Mesenchymal stem cell (in vitro differentiated cells and primary cell): ENCODE measurements at regions not wholly inside any gene's neighbourhood (a gene's known extent, or its start where the extent isn't known, plus 50 kb on each side); places are given as distances from the start of the nearest gene placed in this dataset.

Experiments used
- DNase-seq: peaks from one replicate; pipeline ENCODE4 v3.0.0-alpha.2; 2013
- H2AFZ ChIP-seq: one replicate; pipeline ENCODE4 v1.6.1; 2013; ENCODE audit warnings: low read depth, mild to moderate bottlenecking, control low read depth, inconsistent platforms, low read length, moderate library complexity
- H2AK5ac ChIP-seq: 2 replicates; pipeline ENCODE4 v1.6.1; 2013; ENCODE audit warnings: low read length, moderate library complexity, mild to moderate bottlenecking, inconsistent platforms; ENCODE audit not compliant: severe bottlenecking
- H2BK120ac ChIP-seq: one replicate; pipeline ENCODE4 v1.6.1; 2013; ENCODE audit warnings: low read depth, mild to moderate bottlenecking, inconsistent platforms, low read length, moderate library complexity
- H2BK12ac ChIP-seq, 2 experiments: one replicate each; pipeline ENCODE4 v1.6.1; 2013; ENCODE audit warnings: inconsistent platforms in 2 of 2, low read length in 2 of 2, mild to moderate bottlenecking in 2 of 2, moderate library complexity in 2 of 2, control low read depth in 1 of 2
- H2BK15ac ChIP-seq: one replicate; pipeline ENCODE4 v1.6.1; 2013; ENCODE audit warnings: mild to moderate bottlenecking, low read depth, inconsistent platforms; ENCODE audit not compliant: poor library complexity, severe bottlenecking
- H2BK5ac ChIP-seq: 2 replicates; pipeline ENCODE4 v1.6.1; 2013; ENCODE audit warnings: low read depth, mild to moderate bottlenecking, low read length, control low read depth, inconsistent platforms; ENCODE audit not compliant: poor library complexity, severe bottlenecking
- H3K14ac ChIP-seq, 2 experiments: one replicate each; pipeline ENCODE4 v1.6.1; 2013; ENCODE audit warnings: inconsistent platforms in 2 of 2, low read length in 2 of 2, control low read depth in 1 of 2, mild to moderate bottlenecking in 1 of 2, moderate library complexity in 1 of 2
- H3K18ac ChIP-seq, 2 experiments: one replicate each; pipeline ENCODE4 v1.6.1; 2013; ENCODE audit warnings: inconsistent platforms in 2 of 2, low read length in 2 of 2, control low read depth in 1 of 2, low read depth in 1 of 2, mild to moderate bottlenecking in 1 of 2
- H3K23ac ChIP-seq, 2 experiments: one replicate each; pipeline ENCODE4 v1.6.1; 2013; ENCODE audit warnings: inconsistent platforms in 2 of 2, low read length in 2 of 2, mild to moderate bottlenecking in 2 of 2, moderate library complexity in 2 of 2, control low read depth in 1 of 2
- H3K27ac ChIP-seq: 2 replicates; pipeline ENCODE4 v1.5.1; 2013; ENCODE audit warnings: mild to moderate bottlenecking, moderate library complexity, low read length, control low read depth, inconsistent platforms; ENCODE audit not compliant: poor library complexity, severe bottlenecking
- H3K27me3 ChIP-seq, 2 experiments: 2 replicates each; pipeline versions ENCODE4 v1.6.1 to v1.7.0; 2013; ENCODE audit warnings: low read length in 2 of 2, mild to moderate bottlenecking in 2 of 2, moderate library complexity in 2 of 2, control low read depth in 1 of 2, inconsistent platforms in 1 of 2; ENCODE audit not compliant: control insufficient read depth in 1 of 2, insufficient read depth in 1 of 2
- H3K36me3 ChIP-seq, 2 experiments: 2 replicates each; pipeline versions ENCODE4 v1.6.1 to v1.7.0; 2013; ENCODE audit warnings: low read length in 2 of 2, control low read depth in 1 of 2, inconsistent platforms in 1 of 2, low read depth in 1 of 2, mild to moderate bottlenecking in 1 of 2; ENCODE audit not compliant: insufficient read depth in 2 of 2, control insufficient read depth in 1 of 2
- H3K4ac ChIP-seq, 2 experiments: one replicate each; pipeline ENCODE4 v1.6.1; 2013; ENCODE audit warnings: inconsistent platforms in 2 of 2, low read length in 2 of 2, mild to moderate bottlenecking in 2 of 2, moderate library complexity in 2 of 2, control low read depth in 1 of 2, low read depth in 1 of 2
- H3K4me1 ChIP-seq: 2 replicates; pipeline ENCODE4 v1.6.1; 2013; ENCODE audit warnings: low read depth, low read length, control low read depth; ENCODE audit not compliant: control insufficient read depth, insufficient read depth
- H3K4me2 ChIP-seq: 2 replicates; pipeline ENCODE4 v1.6.1; 2013; ENCODE audit warnings: low read length, mild to moderate bottlenecking, inconsistent platforms; ENCODE audit not compliant: poor library complexity, severe bottlenecking
- H3K4me3 ChIP-seq, 2 experiments: 2 replicates each; pipeline versions ENCODE4 v1.5.1 to v1.7.0; 2013; ENCODE audit warnings: low read length in 2 of 2, mild to moderate bottlenecking in 2 of 2, control low read depth in 1 of 2, low read depth in 1 of 2; ENCODE audit not compliant: insufficient read depth in 1 of 2
- H3K79me1 ChIP-seq: replicated peaks from 2 replicates; pipeline ENCODE4 v1.6.1; 2013; ENCODE audit warnings: mild to moderate bottlenecking, control low read depth, low read length, inconsistent platforms; ENCODE audit not compliant: poor library complexity, severe bottlenecking
- H3K9ac ChIP-seq: 2 replicates; pipeline ENCODE4 v1.7.0; 2013; ENCODE audit warnings: mild to moderate bottlenecking, low read length, moderate library complexity
- H3K9me3 ChIP-seq: 2 replicates; pipeline ENCODE4 v1.7.0; 2013; ENCODE audit warnings: mild to moderate bottlenecking, low read length; ENCODE audit not compliant: control insufficient read depth
- H4K8ac ChIP-seq: one replicate; pipeline ENCODE4 v1.6.1; 2013; ENCODE audit warnings: inconsistent platforms, mild to moderate bottlenecking, low read length, moderate library complexity
- H4K91ac ChIP-seq: one replicate; pipeline ENCODE4 v1.6.1; 2013; ENCODE audit warnings: mild to moderate bottlenecking, low read length, inconsistent platforms
- WGBS: methylation state at CpG from one replicate; pipeline ENCODE4 v1.1.7; 2013; ENCODE audit warnings: mixed read lengths; 5-methylcytosine and 5-hydroxymethylcytosine counted together

DNA sequence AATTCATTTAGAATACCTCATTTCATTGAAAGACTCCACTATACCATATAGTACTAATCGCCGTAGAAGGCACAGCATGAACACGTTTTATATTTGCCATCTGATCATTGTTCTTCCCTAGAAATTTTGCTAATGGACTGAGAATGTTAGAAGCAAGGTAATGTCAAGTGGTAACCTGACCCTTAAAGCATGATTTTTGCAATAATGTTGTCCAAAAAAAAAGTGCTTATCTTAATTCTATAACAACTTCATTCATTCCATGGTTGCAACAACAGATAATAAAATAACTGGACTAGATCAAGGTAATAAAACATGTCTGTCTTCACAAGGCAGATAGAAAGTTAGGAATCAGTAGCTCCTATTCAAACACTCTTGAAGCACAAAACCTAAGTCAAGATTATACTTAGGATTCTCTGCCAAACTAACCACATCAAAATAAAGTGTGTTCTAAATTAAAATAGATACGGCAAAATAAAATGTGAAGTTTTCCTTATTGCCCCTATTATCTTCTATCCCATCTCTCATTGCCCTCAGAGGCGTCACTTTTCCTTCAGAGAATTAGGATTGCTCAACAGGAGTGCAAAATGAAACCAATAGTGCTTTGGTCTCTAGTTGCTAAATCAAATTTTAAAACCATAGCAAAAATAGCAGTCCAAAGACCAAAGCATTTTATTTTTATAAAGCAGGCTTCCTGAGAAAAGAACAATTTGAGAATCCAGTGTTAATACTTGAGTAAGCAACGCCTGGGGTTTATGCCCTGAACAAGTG lies 317.4 kb upstream of the UBE2E2 start:
- no peak overlapping the region for H3K4me2 ChIP-seq
- H2AFZ ChIP-seq, result no peak overlapping the region
- H3K27ac ChIP-seq, result no peak overlapping the region
- no peak for DNase-seq
- H4K8ac ChIP-seq, result no peak overlapping the region
- H3K18ac ChIP-seq, result no peak overlapping the region
- no peak overlapping the region for H3K14ac ChIP-seq
- H3K4me1 ChIP-seq, result no peaks in the 10 kb centered on the region
- no peak overlapping the region for H2BK120ac ChIP-seq
- H2AK5ac ChIP-seq, result no peak overlapping the region
- H2BK12ac ChIP-seq, result no peak overlapping the region
- H3K4me3 ChIP-seq, result no peak overlapping the region
- H3K9ac ChIP-seq, result no peak overlapping the region
- H3K79me1 ChIP-seq, result no peaks in the 10 kb centered on the region
- no peaks in the 10 kb centered on the region for H3K36me3 ChIP-seq
- H2BK15ac ChIP-seq, result no peak overlapping the region
- no peak overlapping the region for H3K4ac ChIP-seq
- no peak overlapping the region for H3K23ac ChIP-seq
- H3K27me3 ChIP-seq, result no peaks in the 10 kb centered on the region
- 76% methylated on average over 3 of the region's 6 CpGs for WGBS
- H4K91ac ChIP-seq, result no peak overlapping the region
- H2BK5ac ChIP-seq, result no peak overlapping the region
- H3K9me3 ChIP-seq, result no peaks in the 10 kb centered on the region

DNA sequence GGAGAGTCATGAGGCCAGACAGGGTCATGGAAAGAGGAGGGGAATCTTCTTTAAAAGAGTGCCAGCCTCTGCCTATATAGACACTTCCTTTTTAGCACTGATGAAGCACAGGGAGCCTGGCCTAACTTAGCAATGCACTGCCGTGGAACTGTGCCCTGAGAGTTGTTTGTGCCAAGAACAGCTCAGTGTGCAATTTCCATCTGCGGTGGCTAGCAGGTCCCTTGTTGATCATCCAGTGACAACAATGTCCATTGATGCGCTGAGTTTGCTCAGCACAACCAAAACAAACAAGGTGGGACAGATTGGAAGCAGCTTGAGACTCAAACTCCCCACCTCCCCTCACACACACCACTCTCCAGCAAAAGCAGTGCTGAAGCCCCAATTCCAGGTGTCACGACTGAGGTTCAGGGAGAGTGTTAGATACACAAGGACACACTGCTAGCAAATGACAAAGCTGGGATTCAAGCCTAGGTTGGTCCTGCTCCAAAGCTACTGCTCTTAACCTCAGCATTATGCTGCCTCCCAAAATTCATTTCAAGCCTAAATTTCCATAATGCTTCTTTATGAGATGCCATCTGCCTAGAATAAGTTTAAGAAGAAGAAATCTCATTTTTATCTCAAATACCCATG lies 316.6 kb upstream of the UBE2E2 start:
- Histone ChIP-seq H2AFZ (peak overlapping the region; percentile 1), H2BK15ac (no peak overlapping the region), H2AK5ac (no peak overlapping the region), H3K27me3 (peaks cover 0 to 2% of the 10 kb centered on the region in 2 experiments), H3K4ac (no peak overlapping the region), H3K36me3 (no peaks in the 10 kb centered on the region), H3K4me3 (no peak overlapping the region), H3K27ac (no peak overlapping the region), H3K79me1 (no peaks in the 10 kb centered on the region), H3K18ac (no peak overlapping the region), H2BK5ac (no peak overlapping the region), H2BK12ac (no peak overlapping the region), H3K23ac (no peak overlapping the region), H2BK120ac (no peak overlapping the region), H3K9ac (no peak overlapping the region), H4K8ac (no peak overlapping the region), H4K91ac (no peak overlapping the region), H3K4me1 (no peaks in the 10 kb centered on the region), H3K14ac (no peak overlapping the region), H3K4me2 (no peak overlapping the region), H3K9me3 (no peaks in the 10 kb centered on the region)
- WGBS, result 88% methylated on average over 4 of the region's 4 CpGs
- DNase-seq, result no peak

- Histone ChIP-seq H3K79me1 (no peaks in the 10 kb centered on the region), H2AFZ (no peak overlapping the region), H2AK5ac (no peak overlapping the region), H2BK15ac (no peak overlapping the region), H3K4ac (no peak overlapping the region), H4K8ac (no peak overlapping the region), H3K4me1 (no peaks in the 10 kb centered on the region), H3K9ac (no peak overlapping the region), H3K18ac (no peak overlapping the region), H3K9me3 (no peaks in the 10 kb centered on the region), H3K36me3 (no peaks in the 10 kb centered on the region), H3K27me3 (peaks cover 0 to 2% of the 10 kb centered on the region in 2 experiments), H2BK12ac (no peak overlapping the region), H2BK120ac (no peak overlapping the region), H3K4me3 (no peak overlapping the region), H3K23ac (no peak overlapping the region), H3K14ac (no peak overlapping the region), H3K27ac (no peak overlapping the region), H2BK5ac (no peak overlapping the region), H3K4me2 (no peak overlapping the region), H4K91ac (no peak overlapping the region)
- 12% methylated on average over 1 of the region's 2 CpGs for WGBS
- peak; percentile 44 for DNase-seq
Observed at GRCh38 chr3:22887664-22888291, 315.3 kb upstream of the UBE2E2 start.

DNA sequence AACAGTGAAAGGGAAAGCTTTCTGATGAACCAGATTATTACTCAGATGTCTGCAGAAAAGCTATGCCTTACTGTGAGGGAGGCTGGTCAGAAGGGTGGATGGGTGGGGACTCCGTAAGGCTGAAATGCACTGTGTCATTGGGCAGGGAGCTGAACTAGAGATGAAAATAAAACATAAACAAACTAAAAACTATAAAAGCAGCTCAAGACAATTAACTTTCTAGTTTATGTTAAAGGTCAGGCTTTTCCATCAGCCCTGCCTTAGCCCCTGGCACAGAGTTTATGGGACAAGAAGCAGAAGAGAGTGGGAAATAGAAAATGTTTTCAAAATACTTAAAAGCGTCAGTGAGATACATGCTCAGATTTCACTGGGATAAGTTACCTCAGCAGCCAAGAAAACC lies 310.0 kb upstream of the UBE2E2 start:
- Histone ChIP-seq H2BK120ac (no peak overlapping the region), H2BK15ac (no peak overlapping the region), H2AK5ac (no peak overlapping the region), H3K4ac (no peak overlapping the region), H3K36me3 (no peaks in the 10 kb centered on the region), H4K8ac (no peak overlapping the region), H3K27ac (no peak overlapping the region), H3K18ac (no peak overlapping the region), H3K4me2 (no peak overlapping the region), H3K9ac (peak overlapping the region; percentile 65), H3K14ac (no peak overlapping the region), H3K79me1 (no peaks in the 10 kb centered on the region), H3K4me3 (no peak overlapping the region), H4K91ac (no peak overlapping the region), H3K9me3 (no peaks in the 10 kb centered on the region), H3K4me1 (no peaks in the 10 kb centered on the region), H3K23ac (no peak overlapping the region), H2BK5ac (no peak overlapping the region), H2AFZ (no peak overlapping the region), H3K27me3 (peaks cover 2 to 5% of the 10 kb centered on the region in 2 experiments), H2BK12ac (no peak overlapping the region)
- WGBS, result 100% methylated on average over 1 of the region's 2 CpGs
- no peak for DNase-seq
